HEK293T (cell line): ENCODE measurements at regions not wholly inside any gene's neighbourhood (a gene's known extent, or its start where the extent isn't known, plus 50 kb on each side); places are given as distances from the start of the nearest gene placed in this dataset.

Source experiments
- CTCF ChIA-PET: fragments of 350-600 bp; formaldehyde crosslinking; extraction: SDS; loops from one replicate; lab custom pipeline; 2021; ENCODE audit warnings: antibody characterized with exemption, inconsistent platforms; lab: Yijun Ruan, JAX
- POLR2A ChIA-PET: fragments of 350-600 bp; formaldehyde crosslinking; extraction: SDS; loops from one replicate; lab custom pipeline; 2020; ENCODE audit warnings: antibody characterized with exemption, inconsistent platforms; lab: Yijun Ruan, JAX
- DNase-seq: peaks from one replicate; pipeline ENCODE4 v3.0.0; 2012; ENCODE audit warnings: mixed read lengths; ENCODE audit errors: extremely low spot score
- ARNT ChIP-seq: fragments of 450-650 bp; IDR thresholded peaks from 2 replicates; pipeline ENCODE4 v1.6.1; 2017; ENCODE audit warnings: mild to moderate bottlenecking
- BHLHE40 ChIP-seq: fragments of 450-650 bp; IDR thresholded peaks from 2 replicates; pipeline ENCODE4 v1.6.1; 2016; ENCODE audit warnings: mild to moderate bottlenecking, moderate library complexity, borderline replicate concordance
- CTBP1 ChIP-seq: fragments of 450-650 bp; IDR thresholded peaks from 2 replicates; pipeline ENCODE4 v1.6.1; 2016; ENCODE audit warnings: borderline replicate concordance
- ELF4 ChIP-seq: fragments of 450-650 bp; IDR thresholded peaks from 2 replicates; pipeline ENCODE4 v1.6.1; 2017; ENCODE audit warnings: antibody characterized with exemption
- FOXA1 ChIP-seq: fragments of 450-650 bp; IDR thresholded peaks from 2 replicates; pipeline ENCODE4 v1.6.1; 2016; ENCODE audit warnings: mild to moderate bottlenecking
- FOXK2 ChIP-seq: fragments of 450-650 bp; IDR thresholded peaks from 2 replicates; pipeline ENCODE4 v1.6.1; 2016; ENCODE audit warnings: mild to moderate bottlenecking
- FOXM1 ChIP-seq: fragments of 450-650 bp; IDR thresholded peaks from 2 replicates; pipeline ENCODE4 v1.6.1; 2017; ENCODE audit warnings: mild to moderate bottlenecking, borderline replicate concordance
- HDGF ChIP-seq: fragments of 450-650 bp; IDR thresholded peaks from 2 replicates; pipeline ENCODE4 v1.6.1; 2017; ENCODE audit warnings: antibody characterized with exemption, borderline replicate concordance
- L3MBTL2 ChIP-seq: fragments of 450-650 bp; conservative IDR thresholded peaks from 2 replicates; pipeline ENCODE4 v1.6.1; 2016; ENCODE audit warnings: mild to moderate bottlenecking
- LEF1 ChIP-seq: fragments of 450-650 bp; IDR thresholded peaks from 2 replicates; pipeline ENCODE4 v1.6.1; 2017; ENCODE audit warnings: mild to moderate bottlenecking, borderline replicate concordance
- NFRKB ChIP-seq: fragments of 450-650 bp; IDR thresholded peaks from 2 replicates; pipeline ENCODE4 v1.6.1; 2016; ENCODE audit warnings: mild to moderate bottlenecking, moderate library complexity
- SP1 ChIP-seq: fragments of 450-650 bp; IDR thresholded peaks from 2 replicates; pipeline ENCODE4 v1.6.1; 2017
- SUZ12 ChIP-seq: fragments of 450-650 bp; IDR thresholded peaks from 2 replicates; pipeline ENCODE4 v1.6.1; 2016; ENCODE audit warnings: mild to moderate bottlenecking
- TARDBP ChIP-seq: fragments of 450-650 bp; IDR thresholded peaks from 2 replicates; pipeline ENCODE4 v1.6.1; 2016
- ZNF384 ChIP-seq: fragments of 450-650 bp; IDR thresholded peaks from 2 replicates; pipeline ENCODE4 v1.6.1; 2016
- TF ChIP-seq, protein P1 (sequence below): fragments of 450-650 bp; IDR thresholded peaks from 2 replicates; pipeline ENCODE4 v1.6.1; 2016

DNA sequence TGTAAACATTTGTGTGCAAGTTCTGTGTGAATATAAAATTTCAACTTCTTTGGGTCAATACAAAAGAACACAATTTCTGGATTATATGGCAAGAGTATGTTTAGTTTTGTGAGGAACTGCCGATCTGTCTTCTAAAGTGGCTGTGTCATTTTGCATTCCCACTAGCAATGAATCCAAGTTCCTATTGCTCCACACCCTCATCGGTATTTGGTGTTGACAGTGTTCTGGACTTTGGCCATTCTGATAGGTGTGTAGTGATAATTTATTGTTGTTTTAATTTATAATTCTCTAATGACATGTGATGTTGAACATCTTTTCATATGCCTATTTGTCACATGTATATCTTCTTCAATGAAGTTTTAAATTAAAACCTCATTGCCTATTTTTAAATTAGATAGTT lies 58.2 kb upstream of the TMC3 start:
- ChIA-PET POLR2A (no interaction called here), CTCF (no interaction called here)
- DNase-seq: no peak
- TF ChIP-seq SP1: no peak
- TF ChIP-seq HDGF: no peak
- no peak for TF ChIP-seq NFRKB
- TF ChIP-seq ZNF384: no peak
- TF ChIP-seq L3MBTL2: no peak
- no peak for TF ChIP-seq ARNT
- TF ChIP-seq FOXK2: no peak
- TF ChIP-seq BHLHE40: no peak
- TF ChIP-seq, protein P1, sequence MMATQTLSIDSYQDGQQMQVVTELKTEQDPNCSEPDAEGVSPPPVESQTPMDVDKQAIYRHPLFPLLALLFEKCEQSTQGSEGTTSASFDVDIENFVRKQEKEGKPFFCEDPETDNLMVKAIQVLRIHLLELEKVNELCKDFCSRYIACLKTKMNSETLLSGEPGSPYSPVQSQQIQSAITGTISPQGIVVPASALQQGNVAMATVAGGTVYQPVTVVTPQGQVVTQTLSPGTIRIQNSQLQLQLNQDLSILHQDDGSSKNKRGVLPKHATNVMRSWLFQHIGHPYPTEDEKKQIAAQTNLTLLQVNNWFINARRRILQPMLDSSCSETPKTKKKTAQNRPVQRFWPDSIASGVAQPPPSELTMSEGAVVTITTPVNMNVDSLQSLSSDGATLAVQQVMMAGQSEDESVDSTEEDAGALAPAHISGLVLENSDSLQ: no peak
- TF ChIP-seq LEF1: no peak
- no peak for TF ChIP-seq TARDBP
- no peak for TF ChIP-seq FOXM1
- no peak for TF ChIP-seq FOXA1
- TF ChIP-seq SUZ12: no peak
- TF ChIP-seq CTBP1: no peak

DNA sequence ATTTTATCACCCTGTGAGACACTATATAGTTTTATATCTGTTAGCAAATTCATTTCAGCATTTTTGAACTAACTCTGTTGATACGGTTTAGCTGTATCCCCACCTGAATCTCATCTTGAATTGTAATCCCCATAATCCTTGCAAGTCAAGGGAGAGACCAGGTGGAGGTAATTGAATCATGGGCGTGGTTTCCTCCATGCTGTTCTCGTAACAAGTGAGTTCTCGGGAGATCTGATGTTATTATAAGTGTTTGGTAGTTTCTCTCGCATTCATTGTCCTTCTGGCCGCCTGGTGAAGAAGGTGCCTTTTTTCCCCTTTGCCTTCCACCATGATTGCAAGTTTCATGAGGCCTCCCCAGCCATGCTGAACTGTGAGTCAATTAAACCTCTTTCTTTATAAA lies 53.2 kb upstream of the TMC3 start:
- POLR2A ChIA-PET: no interaction called here
- TF ChIP-seq SUZ12: no peak
- no peak for TF ChIP-seq BHLHE40
- CTCF ChIA-PET: no interaction called here
- DNase-seq: no peak

DNA sequence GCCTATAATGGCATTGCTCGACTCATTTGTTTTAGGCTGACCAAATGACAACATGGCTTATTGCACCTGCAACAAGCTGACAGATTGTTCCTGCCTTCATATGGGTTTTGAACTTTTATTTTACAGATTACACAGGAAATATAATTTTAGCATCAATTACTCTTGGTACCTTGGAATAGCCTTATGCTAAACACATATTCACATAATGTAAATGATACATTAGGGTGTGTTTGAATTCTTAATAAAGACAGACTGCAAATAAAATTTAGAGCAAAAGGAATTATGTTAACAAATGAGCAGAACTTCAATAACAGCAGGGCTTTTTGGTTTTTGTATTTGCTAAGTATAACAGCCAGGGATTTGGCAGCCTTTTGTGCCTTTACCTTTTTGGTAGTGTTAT lies 51.9 kb upstream of the TMC3 start:
- TF ChIP-seq NFRKB (no peak), L3MBTL2 (no peak), LEF1 (no peak), FOXK2 (no peak), FOXA1 (no peak), BHLHE40 (no peak), SP1 (no peak), ELF4 (no peak), SUZ12 (no peak), FOXM1 (no peak), HDGF (no peak), TARDBP (no peak), CTBP1 (no peak)
- ChIA-PET CTCF (no interaction called here), POLR2A (no interaction called here)
- no peak for DNase-seq
